Mucosa of descending colon (tissue), 3 donors: ENCODE measurements at regions not wholly inside any gene's neighbourhood (a gene's known extent, or its start where the extent isn't known, plus 50 kb on each side); places are given as distances from the start of the nearest gene placed in this dataset.

Experiments used
- ATAC-seq: fragments of 200-7000 bp; cut with Tn5 transposase; one replicate; pipeline ENCODE4 v1.9.1; 2020; ENCODE audit warnings: mild to moderate bottlenecking, moderate library complexity
- DNase-seq, 3 donors: peaks; one replicate each; pipeline ENCODE4 v3.0.0-alpha.2; 2020
- H3K36me3 ChIP-seq: fragments of 200-600 bp; one replicate; pipeline ENCODE4 v1.8.0; 2021; ENCODE audit warnings: low read depth, mild to moderate bottlenecking
- H3K4me1 ChIP-seq: fragments of 200-600 bp; one replicate; pipeline ENCODE4 v1.8.0; 2021; ENCODE audit warnings: low read depth, mild to moderate bottlenecking
- H3K4me3 ChIP-seq: fragments of 200-600 bp; one replicate; pipeline ENCODE4 v1.8.0; 2021; ENCODE audit warnings: mild to moderate bottlenecking
- H3K9me3 ChIP-seq: fragments of 200-600 bp; one replicate; pipeline ENCODE4 v1.8.0; 2021; ENCODE audit warnings: mild to moderate bottlenecking
- intact Hi-C, 2 donors: fragments of 100-400 bp; cut with DNase I in 1 of 2; cut with micrococcal nuclease in 1 of 2; formaldehyde crosslinking; loops; one replicate each; pipeline versions ENCODE4 v1.11.0 to v1.11.1; 2022; cut with DNase I, micrococcal nuclease
- TF ChIP-seq, protein P1 (sequence below): fragments of 200-600 bp; IDR thresholded peaks from one replicate; pipeline ENCODE4 v1.8.0; 2022; ENCODE audit warnings: antibody characterized with exemption, mild to moderate bottlenecking
- donor health status: DM: no; HTN: no; CAD: no; lungs with moderate emphysema.
- donor health status: DM: no; HTN: no; CAD: no.
- donor health status: DM: no; HTN: yes; CAD: no.

GRCh38 chr14:97850886-97851285 lies 1053.7 kb downstream of the VRK1 start:
- intact Hi-C loops = no loop called here
- TF ChIP-seq, protein P1, sequence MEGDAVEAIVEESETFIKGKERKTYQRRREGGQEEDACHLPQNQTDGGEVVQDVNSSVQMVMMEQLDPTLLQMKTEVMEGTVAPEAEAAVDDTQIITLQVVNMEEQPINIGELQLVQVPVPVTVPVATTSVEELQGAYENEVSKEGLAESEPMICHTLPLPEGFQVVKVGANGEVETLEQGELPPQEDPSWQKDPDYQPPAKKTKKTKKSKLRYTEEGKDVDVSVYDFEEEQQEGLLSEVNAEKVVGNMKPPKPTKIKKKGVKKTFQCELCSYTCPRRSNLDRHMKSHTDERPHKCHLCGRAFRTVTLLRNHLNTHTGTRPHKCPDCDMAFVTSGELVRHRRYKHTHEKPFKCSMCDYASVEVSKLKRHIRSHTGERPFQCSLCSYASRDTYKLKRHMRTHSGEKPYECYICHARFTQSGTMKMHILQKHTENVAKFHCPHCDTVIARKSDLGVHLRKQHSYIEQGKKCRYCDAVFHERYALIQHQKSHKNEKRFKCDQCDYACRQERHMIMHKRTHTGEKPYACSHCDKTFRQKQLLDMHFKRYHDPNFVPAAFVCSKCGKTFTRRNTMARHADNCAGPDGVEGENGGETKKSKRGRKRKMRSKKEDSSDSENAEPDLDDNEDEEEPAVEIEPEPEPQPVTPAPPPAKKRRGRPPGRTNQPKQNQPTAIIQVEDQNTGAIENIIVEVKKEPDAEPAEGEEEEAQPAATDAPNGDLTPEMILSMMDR = no peak
- no peak for ATAC-seq
- H3K4me3 ChIP-seq = no peak overlapping the region
- DNase-seq = no peak
- no peaks in the 10 kb centered on the region for H3K4me1 ChIP-seq
- no peaks in the 10 kb centered on the region for H3K9me3 ChIP-seq
- H3K36me3 ChIP-seq = no peaks in the 10 kb centered on the region

- H3K36me3 ChIP-seq = no peaks in the 10 kb centered on the region
- no peak for ATAC-seq
- intact Hi-C loops = no loop called here
- no peak for DNase-seq
- no peaks in the 10 kb centered on the region for H3K4me1 ChIP-seq
- no peak overlapping the region for H3K4me3 ChIP-seq
- TF ChIP-seq, protein P1 = no peak
- H3K9me3 ChIP-seq = no peaks in the 10 kb centered on the region
Observed at GRCh38 chr14:97851428-97851995, 1054.3 kb downstream of the VRK1 start.

- intact Hi-C loops = no loop called here
- TF ChIP-seq, protein P1 = no peak
- DNase-seq (no peak), ATAC-seq (no peak)
- Histone ChIP-seq H3K4me1 (no peaks in the 10 kb centered on the region), H3K4me3 (no peak overlapping the region), H3K36me3 (no peaks in the 10 kb centered on the region), H3K9me3 (no peaks in the 10 kb centered on the region)
Observed at GRCh38 chr14:97854918-97855317, 1057.7 kb downstream of the VRK1 start.

DNA sequence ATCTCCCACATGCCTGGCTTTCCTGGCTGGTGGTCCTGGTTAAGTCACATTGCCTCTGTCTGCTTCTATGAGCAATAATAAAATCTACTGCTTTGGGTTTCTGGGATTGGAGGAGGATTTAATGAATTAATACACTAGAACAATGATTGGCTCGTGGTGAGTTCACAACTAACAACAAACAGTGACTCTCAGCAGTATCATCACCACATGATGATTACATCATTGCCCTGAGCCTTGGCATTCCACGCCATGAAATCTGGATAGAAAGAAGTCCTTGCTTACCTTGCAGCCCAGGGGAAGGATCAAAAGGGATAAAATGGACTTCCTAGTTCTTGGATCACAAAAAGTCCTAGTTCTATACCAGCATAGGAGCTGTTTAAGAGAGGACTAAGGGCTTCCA lies 1069.0 kb downstream of the VRK1 start:
- TF ChIP-seq, protein P1 = no peak
- ATAC-seq (no peak), DNase-seq (no peak)
- Histone ChIP-seq H3K36me3 (no peaks in the 10 kb centered on the region), H3K4me3 (no peak overlapping the region), H3K9me3 (no peaks in the 10 kb centered on the region), H3K4me1 (no peaks in the 10 kb centered on the region)
- intact Hi-C loops = no loop called here

DNA sequence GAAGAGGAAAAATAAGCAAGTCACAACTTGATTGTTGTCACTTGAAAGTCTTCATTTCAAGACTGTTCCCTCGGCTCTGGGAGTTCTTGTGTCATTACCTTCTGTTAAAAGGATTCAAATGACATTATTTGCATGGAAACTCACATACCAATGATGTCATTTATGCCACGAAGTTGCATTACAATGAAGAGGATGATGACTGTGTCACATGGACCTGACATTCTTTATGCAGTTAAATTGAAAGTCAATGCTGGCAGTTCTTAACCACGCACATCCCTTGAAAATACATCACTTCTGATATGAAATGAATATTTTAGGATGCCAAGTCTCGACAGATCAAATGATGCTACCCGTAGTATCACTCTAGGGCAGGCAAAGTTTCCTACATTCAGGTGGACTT lies 1069.5 kb downstream of the VRK1 start:
- intact Hi-C loops = no loop called here
- Histone ChIP-seq H3K4me3 (no peak overlapping the region), H3K36me3 (no peaks in the 10 kb centered on the region), H3K4me1 (no peaks in the 10 kb centered on the region), H3K9me3 (no peaks in the 10 kb centered on the region)
- no peak for ATAC-seq
- TF ChIP-seq, protein P1 = no peak
- no peak for DNase-seq

DNA sequence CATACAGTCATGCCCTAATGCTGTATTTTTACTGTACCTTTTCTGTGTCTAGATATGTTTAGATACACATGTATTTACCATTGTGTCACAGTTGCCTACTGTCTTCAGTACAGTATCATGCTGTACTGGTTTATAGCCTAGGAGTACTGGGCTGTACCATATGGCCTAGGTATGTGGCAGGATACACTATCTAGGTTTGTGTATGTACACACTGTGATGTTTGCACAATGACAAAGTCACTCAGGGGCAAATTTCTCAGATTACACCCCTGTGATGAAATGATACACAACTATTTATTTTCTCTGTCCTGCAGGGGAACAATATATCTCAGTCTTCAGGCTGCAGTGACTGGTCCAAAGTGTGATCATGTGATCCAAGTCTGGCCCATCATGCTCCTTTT lies 1076.1 kb downstream of the VRK1 start:
- intact Hi-C loops = no loop called here
- ATAC-seq (peak; percentile 55), DNase-seq (no peak)
- Histone ChIP-seq H3K9me3 (no peaks in the 10 kb centered on the region), H3K4me3 (no peak overlapping the region), H3K4me1 (no peaks in the 10 kb centered on the region), H3K36me3 (no peaks in the 10 kb centered on the region)
- TF ChIP-seq, protein P1 = no peak
